K562 (cell line): ENCODE measurements at regions not wholly inside any gene's neighbourhood (a gene's known extent, or its start where the extent isn't known, plus 50 kb on each side); places are given as distances from the start of the nearest gene placed in this dataset.

ENCODE experiments used
- ATAC-seq: fragments of 200-7000 bp; cut with Tn5 transposase; 3 replicates; pipeline ENCODE4 v1.9.1; 2020; ENCODE audit warnings: moderate library complexity
- BruUV-seq: library from RNA; stranded (reverse); fragments of 400-500 nt; replicated peaks from 2 replicates; lab custom pipeline; 2021; lab: Mats Ljungman, UMichigan
- CTCF ChIA-PET: fragments of 300-600 bp; formaldehyde crosslinking; extraction: SDS; loops from one replicate; lab custom pipeline; 2021; ENCODE audit warnings: low intra/inter-chr PET ratio; lab: Yijun Ruan, JAX
- POLR2A ChIA-PET: fragments of 300-600, 350-650 bp; sonication (Branson Sonifier 250); formaldehyde crosslinking; extraction: SDS; loops from one replicate; lab custom pipeline; 2021; ENCODE audit warnings: antibody characterized with exemption, inconsistent platforms; lab: Yijun Ruan, JAX
- DNase-seq, 4 experiments: peaks; one replicate each; pipeline versions ENCODE4 v3.0.0 to v3.0.0-alpha.2; 2011 to 2018; ENCODE audit warnings: low spot score in 3 of 4, mixed read lengths in 3 of 4; ENCODE audit errors: extremely low read depth in 1 of 4
- FAIRE-seq: peaks from 2 replicates; lab custom pipeline; 2011; peaks lifted over from hg19 to GRCh38; lab: Jason Lieb, UNC
- H2AFZ ChIP-seq: 2 replicates; pipeline ENCODE4 v1.6.0; 2011; ENCODE audit warnings: low read depth, low read length, control low read depth, inconsistent platforms
- H3K27ac ChIP-seq: fragments of 200-600 bp; 3 replicates; pipeline ENCODE4 v1.8.0; 2011; ENCODE audit warnings: low read depth, mild to moderate bottlenecking, control low read depth, inconsistent platforms, low read length, moderate library complexity, mixed read lengths; ENCODE audit errors: extremely low read depth
- H3K27me3 ChIP-seq, 2 experiments: fragments of 300-600 bp in 1 of 2; 2 replicates in 1 of 2; 3 replicates in 1 of 2; pipeline versions ENCODE4 v1.6.0 to v1.8.0; 2011; ENCODE audit warnings: inconsistent platforms in 2 of 2, low read length in 2 of 2, mild to moderate bottlenecking in 1 of 2, mixed read lengths in 1 of 2, moderate library complexity in 1 of 2; ENCODE audit not compliant: control insufficient read depth in 2 of 2, insufficient read depth in 2 of 2
- H3K36me3 ChIP-seq: fragments of 300-600 bp; 3 replicates; pipeline ENCODE4 v1.8.0; 2011; ENCODE audit warnings: mild to moderate bottlenecking, low read length, inconsistent platforms; ENCODE audit not compliant: control insufficient read depth, insufficient read depth
- H3K4me1 ChIP-seq, 2 experiments: fragments of 200-600 bp in 1 of 2; replicated peaks in 1 of 2; 2 replicates in 1 of 2; 3 replicates in 1 of 2; pipeline versions ENCODE4 v1.5.1 to v1.8.0; 2011; ENCODE audit warnings: inconsistent platforms in 2 of 2, low read length in 2 of 2, mild to moderate bottlenecking in 1 of 2, mixed read lengths in 1 of 2, moderate library complexity in 1 of 2; ENCODE audit not compliant: control insufficient read depth in 2 of 2, insufficient read depth in 2 of 2
- H3K4me2 ChIP-seq: 2 replicates; pipeline ENCODE4 v1.6.1; 2011; ENCODE audit warnings: low read length, control low read depth, inconsistent platforms, mixed read lengths; ENCODE audit not compliant: insufficient read depth
- H3K4me3 ChIP-seq: fragments of 200-600 bp; sonication (generic), shearing (Covaris generic); 2 replicates; pipeline ENCODE4 v1.5.1; 2016; ENCODE audit warnings: control low read depth, inconsistent platforms
- H3K79me2 ChIP-seq: fragments of 200-600 bp; 3 replicates; pipeline ENCODE4 v1.8.0; 2011; ENCODE audit warnings: low read length, inconsistent platforms; ENCODE audit not compliant: control insufficient read depth, insufficient read depth
- H3K9ac ChIP-seq, 2 experiments: 2 replicates each; pipeline versions ENCODE4 v1.6.0 to v1.6.1; 2011; ENCODE audit warnings: low read depth in 2 of 2, low read length in 2 of 2, control low read depth in 1 of 2, inconsistent platforms in 1 of 2, mild to moderate bottlenecking in 1 of 2, mixed read lengths in 1 of 2; ENCODE audit not compliant: insufficient read depth in 1 of 2
- H3K9me1 ChIP-seq: one replicate; pipeline ENCODE4 v1.6.0; 2011; ENCODE audit warnings: inconsistent platforms, mild to moderate bottlenecking, low read length, moderate library complexity; ENCODE audit not compliant: control insufficient read depth, insufficient read depth
- H3K9me3 ChIP-seq: replicated peaks from 2 replicates; pipeline ENCODE4 v1.5.1; 2011; ENCODE audit warnings: low read depth, low read length, inconsistent platforms; ENCODE audit not compliant: control insufficient read depth, insufficient read depth
- H4K20me1 ChIP-seq: replicated peaks from 2 replicates; pipeline ENCODE4 v1.6.1; 2011; ENCODE audit warnings: low read length, inconsistent platforms, mixed read lengths; ENCODE audit not compliant: control insufficient read depth, insufficient read depth
- ARNT ChIP-seq, 2 experiments: fragments of 450-650 bp; IDR thresholded peaks; 2 replicates each; pipeline ENCODE4 v1.6.1; 2016; ENCODE audit warnings: mild to moderate bottlenecking in 1 of 2
- BCLAF1 ChIP-seq, 2 experiments: fragments of 450-650 bp in 1 of 2; IDR thresholded peaks; 2 replicates each; pipeline ENCODE4 v1.6.1; 2011 to 2017; ENCODE audit warnings: low read depth in 2 of 2, antibody characterized with exemption in 1 of 2, borderline replicate concordance in 1 of 2, low read length in 1 of 2, mild to moderate bottlenecking in 1 of 2, mixed read lengths in 1 of 2; ENCODE audit not compliant: control insufficient read depth in 1 of 2
- DPF2 ChIP-seq: fragments of 450-650 bp; IDR thresholded peaks from 2 replicates; pipeline ENCODE4 v1.6.1; 2016
- HSF4 ChIP-seq: fragments of 250-450 bp; sonication (Bioruptor Pico); IDR thresholded peaks from 2 replicates; pipeline ENCODE4 v2.1.2; 2022; ENCODE audit warnings: mild to moderate bottlenecking, moderate library complexity, borderline replicate concordance
- ILK ChIP-seq: fragments of 450-650 bp; IDR thresholded peaks from 2 replicates; pipeline ENCODE4 v1.6.1; 2016; ENCODE audit warnings: missing genetic modification characterization, low read depth, mild to moderate bottlenecking, missing compliant biosample characterization, moderate library complexity, borderline replicate concordance
- MTA3 ChIP-seq: fragments of 450-650 bp; formaldehyde crosslinking; IDR thresholded peaks from 2 replicates; pipeline ENCODE4 v1.6.1; 2017; ENCODE audit warnings: mild to moderate bottlenecking, borderline replicate concordance
- NKRF ChIP-seq: fragments of 450-650 bp; IDR thresholded peaks from 2 replicates; pipeline ENCODE4 v1.6.1; 2016; ENCODE audit warnings: borderline replicate concordance
- PYGO2 ChIP-seq: fragments of 450-650 bp; IDR thresholded peaks from 2 replicates; pipeline ENCODE4 v1.6.1; 2016; ENCODE audit warnings: mild to moderate bottlenecking, missing genetic modification characterization, moderate library complexity, missing compliant biosample characterization
- RBM17 ChIP-seq: fragments of 200-400 bp; formaldehyde crosslinking; IDR thresholded peaks from 2 replicates; pipeline ENCODE4 v1.6.1; 2017; ENCODE audit warnings: low read depth, mild to moderate bottlenecking, low read length, borderline replicate concordance
- SNRNP70 ChIP-seq: fragments of 200-400 bp; formaldehyde crosslinking; optimal IDR thresholded peaks from 2 replicates; pipeline ENCODE3; 2017; ENCODE audit warnings: low read depth, low read length
- STAT5A ChIP-seq: IDR thresholded peaks from 2 replicates; pipeline ENCODE4 v1.6.1; 2012; ENCODE audit warnings: low read length, inconsistent platforms, borderline replicate concordance
- ZNF395 ChIP-seq: fragments of 200-800 bp; sonication (Bioruptor generic); IDR thresholded peaks from 2 replicates; pipeline ENCODE4 v1.6.1; 2017; ENCODE audit warnings: missing genetic modification characterization, missing compliant biosample characterization
- WGBS: fragments of 100-300 bp; shearing (Covaris generic); methylation state at CpG from one replicate; pipeline ENCODE4 v1.1.6; 2016; ENCODE audit warnings: low coverage, mixed read lengths; ENCODE audit not compliant: insufficient coverage; ENCODE audit errors: missing lambda C conversion rate; 5-methylcytosine and 5-hydroxymethylcytosine counted together
- in situ Hi-C: fragments of 300-500 bp; cut with MboI; formaldehyde crosslinking; loops from 4 replicates; pipeline ENCODE4 v1.15.0; 2018; ENCODE audit warnings: inconsistent platforms, mixed read lengths
- intact Hi-C: fragments of 100-400 bp; cut with micrococcal nuclease; formaldehyde crosslinking; loops from 2 replicates; pipeline ENCODE4 v1.14.2; 2022

GRCh38 chr13:78913656-78914055 lies 254.7 kb upstream of the OBI1 start:
- Histone ChIP-seq H3K4me3 (no peak overlapping the region), H3K9ac (no peak overlapping the region), H4K20me1 (no peaks in the 10 kb centered on the region), H3K79me2 (no peaks in the 10 kb centered on the region), H3K27me3 (no peaks in the 10 kb centered on the region), H3K36me3 (no peaks in the 10 kb centered on the region), H3K9me1 (no peaks in the 10 kb centered on the region), H2AFZ (no peak overlapping the region), H3K27ac (no peak overlapping the region), H3K9me3 (no peaks in the 10 kb centered on the region), H3K4me1 (no peaks in the 10 kb centered on the region), H3K4me2 (no peak overlapping the region)
- DNase-seq (no peak), FAIRE-seq (no peak), ATAC-seq (no peak)
- ChIA-PET CTCF (no interaction called here), POLR2A (no interaction called here)
- BruUV-seq, result no TSS peak
- 4% methylated on average over 3 of the region's 3 CpGs for WGBS
- in situ Hi-C loops, result no loop called here
- intact Hi-C loops, result no loop called here
- TF ChIP-seq MTA3 (no peak), ZNF395 (CRISPR knock-in tag) (no peak), DPF2 (no peak), PYGO2 (tag) (no peak), SNRNP70 (no peak), HSF4 (no peak), NKRF (no peak), BCLAF1 (IDR thresholded peaks at IDR 0.05; ENCODE audit: borderline replicate concordance in 1 of 2, control insufficient read depth in 1 of 2, low read depth in 2 of 2, low read length in 1 of 2) (no peak), ILK (tag) (no peak), RBM17 (no peak), ARNT (IDR thresholded peaks at IDR 0.05) (no peak), STAT5A (no peak)
